Erythroblast (primary cell): ENCODE measurements at regions not wholly inside any gene's neighbourhood (a gene's known extent, or its start where the extent isn't known, plus 50 kb on each side); places are given as distances from the start of the nearest gene placed in this dataset.

Source experiments
- GATA1 ChIP-seq: IDR thresholded peaks from 2 replicates; pipeline ENCODE4 v1.6.1; 2011; ENCODE audit warnings: low read depth, mild to moderate bottlenecking, control low read depth, low read length, moderate library complexity
- POLR2A ChIP-seq: IDR thresholded peaks from 2 replicates; pipeline ENCODE4 v1.6.1; 2011; ENCODE audit warnings: mild to moderate bottlenecking, low read length

- TF ChIP-seq POLR2A: no peak
- TF ChIP-seq GATA1: no peak
These were observed 213.9 kb upstream of the SHH start for GRCh38 chr7:156026076-156026600.
